ENCODE measurements at regions not wholly inside any gene's neighbourhood (a gene's known extent, or its start where the extent isn't known, plus 50 kb on each side); places are given as distances from the start of the nearest gene placed in this dataset.

DNA sequence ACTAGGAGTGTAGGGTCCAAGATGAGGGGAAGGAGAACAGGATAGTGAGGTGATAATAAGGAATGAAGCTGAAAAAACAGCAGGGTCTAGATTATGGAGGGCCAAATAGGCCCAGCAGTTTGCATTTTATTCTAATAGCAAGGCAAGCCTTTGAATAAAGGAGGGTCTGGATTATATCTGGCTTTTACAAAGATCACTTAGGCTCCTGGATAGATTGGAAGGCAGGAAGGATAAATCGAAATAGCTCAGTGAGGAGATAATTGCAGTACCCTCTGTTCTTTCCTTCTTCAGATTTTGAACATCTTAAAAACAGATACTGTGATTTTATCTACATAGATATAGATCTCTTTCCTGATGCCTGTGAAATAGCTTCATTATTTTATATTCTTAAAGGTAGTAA is 53.8 kb upstream of the PTGFR start:
- Histone ChIP-seq H3K27me3 (replicated peaks in 1 of 7) (no peaks in the 10 kb centered on the region), H3K36me3 (no peaks in the 10 kb centered on the region), H3K27ac (no peak overlapping the region), H3K4me3 (no peak overlapping the region), H3K9me3 (peaks cover 0 to 14% (median 4%) of the 10 kb centered on the region in 8 donors), H3K4me1 (no peaks in the 10 kb centered on the region)
- no peak for DNase-seq
- TF ChIP-seq, protein P1, sequence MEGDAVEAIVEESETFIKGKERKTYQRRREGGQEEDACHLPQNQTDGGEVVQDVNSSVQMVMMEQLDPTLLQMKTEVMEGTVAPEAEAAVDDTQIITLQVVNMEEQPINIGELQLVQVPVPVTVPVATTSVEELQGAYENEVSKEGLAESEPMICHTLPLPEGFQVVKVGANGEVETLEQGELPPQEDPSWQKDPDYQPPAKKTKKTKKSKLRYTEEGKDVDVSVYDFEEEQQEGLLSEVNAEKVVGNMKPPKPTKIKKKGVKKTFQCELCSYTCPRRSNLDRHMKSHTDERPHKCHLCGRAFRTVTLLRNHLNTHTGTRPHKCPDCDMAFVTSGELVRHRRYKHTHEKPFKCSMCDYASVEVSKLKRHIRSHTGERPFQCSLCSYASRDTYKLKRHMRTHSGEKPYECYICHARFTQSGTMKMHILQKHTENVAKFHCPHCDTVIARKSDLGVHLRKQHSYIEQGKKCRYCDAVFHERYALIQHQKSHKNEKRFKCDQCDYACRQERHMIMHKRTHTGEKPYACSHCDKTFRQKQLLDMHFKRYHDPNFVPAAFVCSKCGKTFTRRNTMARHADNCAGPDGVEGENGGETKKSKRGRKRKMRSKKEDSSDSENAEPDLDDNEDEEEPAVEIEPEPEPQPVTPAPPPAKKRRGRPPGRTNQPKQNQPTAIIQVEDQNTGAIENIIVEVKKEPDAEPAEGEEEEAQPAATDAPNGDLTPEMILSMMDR (IDR thresholded peaks at IDR 0.05 in 8 of 11, conservative IDR thresholded peaks at IDR 0.05 in 3 of 11), result no peak
- TF ChIP-seq POLR2A (IDR thresholded peaks at IDR 0.05), result no peak
- no peak for TF ChIP-seq POLR2AphosphoS5 (IDR thresholded peaks at IDR 0.05)
- WGBS, 5 donors, result 74 to 90% (median 81%) methylated on average over 1 of the region's 1 CpG
- intact Hi-C loops (cut with DNase I; ENCODE audit: low total_unique reads), result no loop called here

DNA sequence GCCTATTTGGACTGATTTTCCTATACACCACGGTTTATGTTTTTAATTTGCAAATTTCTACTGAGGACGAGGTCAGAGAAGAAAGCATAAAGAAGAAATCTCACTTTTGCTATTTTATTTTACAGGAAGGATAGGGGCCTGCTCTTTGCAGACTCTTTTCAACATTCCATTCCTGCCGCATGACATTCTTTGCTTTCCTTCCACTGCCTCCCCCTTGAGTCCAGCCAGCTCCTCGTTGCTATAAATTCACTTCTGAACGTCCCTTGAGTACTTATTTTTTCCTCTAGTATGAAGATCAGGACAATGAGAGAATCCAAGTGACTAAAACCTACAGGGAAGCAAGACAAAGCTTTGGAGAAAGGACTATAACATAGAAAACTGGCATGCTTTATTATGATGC is 53.4 kb upstream of the PTGFR start:
- H3K36me3 ChIP-seq, result no peaks in the 10 kb centered on the region
- peaks cover 0 to 14% (median 4%) of the 10 kb centered on the region in 8 donors for H3K9me3 ChIP-seq
- no peak for TF ChIP-seq POLR2AphosphoS5 (IDR thresholded peaks at IDR 0.05)
- no peak for TF ChIP-seq POLR2A (IDR thresholded peaks at IDR 0.05)
- TF ChIP-seq, protein P1 (IDR thresholded peaks at IDR 0.05 in 8 of 11, conservative IDR thresholded peaks at IDR 0.05 in 3 of 11), result no peak
- no peak for DNase-seq
- WGBS, 5 donors, result 44 to 55% (median 49%) methylated on average over 5 of the region's 5 CpGs
- no peak overlapping the region for H3K27ac ChIP-seq
- H3K4me3 ChIP-seq, result no peak overlapping the region
- intact Hi-C loops (cut with DNase I; ENCODE audit: low total_unique reads), result no loop called here
- no peaks in the 10 kb centered on the region for H3K27me3 ChIP-seq (replicated peaks in 1 of 7)
- H3K4me1 ChIP-seq, result no peaks in the 10 kb centered on the region

DNA sequence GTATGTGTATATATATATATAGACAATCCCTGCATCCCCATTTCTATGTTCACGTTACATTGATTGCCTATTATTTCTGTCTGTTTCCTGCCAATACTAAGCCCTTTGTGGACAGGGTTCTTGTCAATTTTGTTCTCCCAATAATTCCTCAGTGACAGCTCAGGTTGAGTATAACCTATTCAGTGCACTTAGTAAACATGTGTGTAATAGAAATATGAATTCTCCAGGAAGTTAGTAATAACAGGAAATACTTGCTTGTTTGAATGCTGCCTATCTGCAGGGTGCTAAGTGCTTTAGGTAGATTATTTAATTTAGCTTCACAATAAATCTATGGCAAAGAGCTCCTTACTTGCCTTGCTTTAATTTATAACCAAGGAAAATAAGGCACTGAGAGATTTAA is 52.8 kb upstream of the PTGFR start:
- intact Hi-C loops (cut with DNase I; ENCODE audit: low total_unique reads), result no loop called here
- Histone ChIP-seq H3K36me3 (no peaks in the 10 kb centered on the region), H3K4me1 (no peaks in the 10 kb centered on the region), H3K4me3 (no peak overlapping the region), H3K27me3 (replicated peaks in 1 of 7) (no peaks in the 10 kb centered on the region), H3K9me3 (peaks cover 0 to 14% (median 4%) of the 10 kb centered on the region in 8 donors), H3K27ac (no peak overlapping the region)
- WGBS, 5 donors, result 77 to 83% (median 82%) methylated on average over 1 of the region's 1 CpG
- DNase-seq, result no peak
- no peak for TF ChIP-seq POLR2AphosphoS5 (IDR thresholded peaks at IDR 0.05)
- TF ChIP-seq POLR2A (IDR thresholded peaks at IDR 0.05), result no peak
- TF ChIP-seq, protein P1 (IDR thresholded peaks at IDR 0.05 in 8 of 11, conservative IDR thresholded peaks at IDR 0.05 in 3 of 11), result no peak

DNA sequence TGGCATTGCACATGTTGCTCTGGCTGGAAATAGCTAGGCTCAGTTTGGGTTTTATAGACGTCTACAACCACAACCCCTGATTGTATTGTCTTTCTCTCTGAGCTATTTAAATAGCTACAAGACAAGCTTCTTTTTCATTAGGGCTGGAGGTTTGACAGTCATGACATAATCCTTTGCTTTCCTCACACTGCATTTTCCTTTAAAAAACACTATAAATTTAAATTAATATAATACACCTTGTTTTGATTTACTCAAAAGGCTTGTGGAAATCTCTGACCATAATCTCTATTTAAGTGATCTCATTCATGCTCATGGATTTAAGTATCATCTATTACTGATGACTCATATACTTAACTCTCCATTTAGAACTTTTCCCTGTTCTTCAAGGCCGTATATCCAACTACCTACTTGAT is 50.4 kb upstream of the PTGFR start:
- 58 to 80% (median 70%) methylated on average over 2 of the region's 2 CpGs for WGBS, 5 donors
- no peak for DNase-seq
- H3K27me3 ChIP-seq (replicated peaks in 1 of 7), result no peaks in the 10 kb centered on the region

More for the DNA sequence above, 50.4 kb upstream of the PTGFR start:
- TF ChIP-seq, protein P1 (IDR thresholded peaks at IDR 0.05 in 8 of 11, conservative IDR thresholded peaks at IDR 0.05 in 3 of 11), result no peak
- TF ChIP-seq POLR2AphosphoS5 (IDR thresholded peaks at IDR 0.05) (no peak), POLR2A (IDR thresholded peaks at IDR 0.05) (no peak)
- intact Hi-C loops (cut with DNase I; ENCODE audit: low total_unique reads), result no loop called here
- no peak overlapping the region for H3K27ac ChIP-seq
- H3K36me3 ChIP-seq, result no peaks in the 10 kb centered on the region
- H3K9me3 ChIP-seq, result peaks cover 0 to 5% (median 0%) of the 10 kb centered on the region in 8 donors
- H3K4me3 ChIP-seq, result no peak overlapping the region
- H3K4me1 ChIP-seq, result no peaks in the 10 kb centered on the region

Small RNA genes in the stretch of these regions (small RNA-seq; reads per million reads assigned to genes)
- gene AC096531.1 (0 reads per million in 4 donors), gene RNA5SP23 (0.07 to 0.96 (median 0.38) reads per million in 4 donors)

Data from spleen (tissue), 11 donors.